GM21423 (cell line): ENCODE measurements at regions not wholly inside any gene's neighbourhood (a gene's known extent, or its start where the extent isn't known, plus 50 kb on each side); places are given as distances from the start of the nearest gene placed in this dataset.

Experiments used
- ATAC-seq: cut with Tn5 transposase; IDR thresholded peaks from one replicate; pipeline ENCODE4 v1.9.1; 2021; ENCODE audit warnings: mild to moderate bottlenecking, moderate library complexity; ENCODE audit not compliant: unreplicated experiment

- no peak for ATAC-seq
Observed at GRCh38 chr14:98366429-98366828, 905.6 kb downstream of the BCL11B start.

GRCh38 chr14:98368221-98368620 lies 903.8 kb downstream of the BCL11B start:
- ATAC-seq, result no peak

GRCh38 chr14:98368916-98369315 lies 903.1 kb downstream of the BCL11B start:
- ATAC-seq, result no peak

- ATAC-seq, result no peak
Observed at GRCh38 chr14:98369344-98369743, 902.7 kb downstream of the BCL11B start.

- no peak for ATAC-seq
Observed at GRCh38 chr14:98370352-98370751, 901.6 kb downstream of the BCL11B start.

- no peak for ATAC-seq
Observed at GRCh38 chr14:98371141-98371540, 900.9 kb downstream of the BCL11B start.

- no peak for ATAC-seq
Observed at GRCh38 chr14:98374136-98374535, 897.9 kb downstream of the BCL11B start.

GRCh38 chr14:98375566-98375965 lies 896.4 kb downstream of the BCL11B start:
- ATAC-seq, result no peak

- no peak for ATAC-seq
Observed at GRCh38 chr14:98379830-98380229, 892.2 kb downstream of the BCL11B start.

- ATAC-seq, result no peak
Observed at GRCh38 chr14:98382662-98383061, 889.3 kb downstream of the BCL11B start.

GRCh38 chr14:98385851-98386250 lies 886.1 kb downstream of the BCL11B start:
- ATAC-seq, result no peak

GRCh38 chr14:98391061-98391460 lies 880.9 kb downstream of the BCL11B start:
- ATAC-seq, result no peak

GRCh38 chr14:98393527-98393926 lies 878.5 kb downstream of the BCL11B start:
- ATAC-seq, result no peak

GRCh38 chr14:98404811-98405210 lies 867.2 kb downstream of the BCL11B start:
- no peak for ATAC-seq

GRCh38 chr14:98408024-98408555 lies 863.9 kb downstream of the BCL11B start:
- ATAC-seq, result no peak

- no peak for ATAC-seq
Observed at GRCh38 chr14:98408713-98409112, 863.3 kb downstream of the BCL11B start.

GRCh38 chr14:98411154-98411553 lies 860.8 kb downstream of the BCL11B start:
- ATAC-seq, result no peak

- ATAC-seq, result no peak
Observed at GRCh38 chr14:98412431-98412830, 859.6 kb downstream of the BCL11B start.

GRCh38 chr14:98415766-98416165 lies 856.2 kb downstream of the BCL11B start:
- ATAC-seq, result no peak

- no peak for ATAC-seq
Observed at GRCh38 chr14:98417001-98417400, 855.0 kb downstream of the BCL11B start.

- no peak for ATAC-seq
Observed at GRCh38 chr14:98428483-98428994, 843.5 kb downstream of the BCL11B start.

- ATAC-seq, result no peak
Observed at GRCh38 chr14:98433436-98433835, 838.6 kb downstream of the BCL11B start.

- no peak for ATAC-seq
Observed at GRCh38 chr14:98437113-98437512, 834.9 kb downstream of the BCL11B start.
